ENCODE measurements at regions not wholly inside any gene's neighbourhood (a gene's known extent, or its start where the extent isn't known, plus 50 kb on each side); places are given as distances from the start of the nearest gene placed in this dataset.

DNA sequence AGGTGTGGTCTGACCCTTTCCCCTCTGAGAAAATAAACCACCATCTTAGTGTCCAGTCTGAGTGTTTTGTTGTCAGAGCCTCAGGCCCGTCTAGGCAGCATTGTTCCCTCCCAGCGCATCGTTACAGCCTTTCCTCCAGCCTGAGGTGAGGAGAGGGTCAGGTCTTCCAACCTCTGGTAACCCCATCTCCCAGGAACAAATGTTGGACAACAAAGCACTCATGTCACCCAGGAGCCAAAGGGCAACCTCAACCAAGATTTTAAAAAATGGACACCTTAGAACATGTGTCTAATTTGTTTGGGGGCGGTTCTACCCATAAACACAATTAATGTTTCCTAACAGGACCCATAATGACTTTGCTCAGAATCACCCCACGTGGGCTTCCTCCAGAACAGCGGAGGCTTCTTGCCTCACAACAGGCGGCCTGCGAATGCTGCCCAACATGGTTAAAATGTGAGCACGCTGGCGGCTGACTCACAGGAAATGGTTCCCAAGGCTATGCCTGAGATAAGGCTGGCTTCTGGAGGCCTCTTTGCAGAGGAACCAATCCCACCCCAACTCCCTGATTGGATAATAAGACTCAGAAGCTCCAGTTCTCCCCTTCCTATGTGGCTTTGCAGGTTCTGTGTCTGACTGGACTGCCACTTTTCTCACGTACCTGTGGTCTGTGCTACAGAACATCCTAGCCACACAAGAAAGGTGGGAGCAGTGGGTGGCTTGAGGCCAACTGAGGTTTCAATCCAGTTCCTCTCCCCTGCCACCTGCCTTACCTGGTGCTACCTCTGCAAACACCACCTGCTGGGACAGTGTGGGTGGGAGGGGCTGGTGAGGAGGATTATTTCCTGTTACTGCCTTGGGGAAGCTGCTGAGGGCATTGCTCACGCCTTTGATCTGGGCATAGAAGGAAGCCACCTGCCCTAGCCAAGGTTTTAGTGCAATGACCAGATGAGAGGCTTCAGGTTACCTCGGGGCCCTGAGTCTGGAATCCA is 108.8 kb downstream of the B3GNT2 start:
- H3K4me1 ChIP-seq = peaks cover 49% of the 10 kb centered on the region
- no peak for TF ChIP-seq POLR2A (IDR thresholded peaks at IDR 0.05)
- TF ChIP-seq, protein P1, sequence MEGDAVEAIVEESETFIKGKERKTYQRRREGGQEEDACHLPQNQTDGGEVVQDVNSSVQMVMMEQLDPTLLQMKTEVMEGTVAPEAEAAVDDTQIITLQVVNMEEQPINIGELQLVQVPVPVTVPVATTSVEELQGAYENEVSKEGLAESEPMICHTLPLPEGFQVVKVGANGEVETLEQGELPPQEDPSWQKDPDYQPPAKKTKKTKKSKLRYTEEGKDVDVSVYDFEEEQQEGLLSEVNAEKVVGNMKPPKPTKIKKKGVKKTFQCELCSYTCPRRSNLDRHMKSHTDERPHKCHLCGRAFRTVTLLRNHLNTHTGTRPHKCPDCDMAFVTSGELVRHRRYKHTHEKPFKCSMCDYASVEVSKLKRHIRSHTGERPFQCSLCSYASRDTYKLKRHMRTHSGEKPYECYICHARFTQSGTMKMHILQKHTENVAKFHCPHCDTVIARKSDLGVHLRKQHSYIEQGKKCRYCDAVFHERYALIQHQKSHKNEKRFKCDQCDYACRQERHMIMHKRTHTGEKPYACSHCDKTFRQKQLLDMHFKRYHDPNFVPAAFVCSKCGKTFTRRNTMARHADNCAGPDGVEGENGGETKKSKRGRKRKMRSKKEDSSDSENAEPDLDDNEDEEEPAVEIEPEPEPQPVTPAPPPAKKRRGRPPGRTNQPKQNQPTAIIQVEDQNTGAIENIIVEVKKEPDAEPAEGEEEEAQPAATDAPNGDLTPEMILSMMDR (IDR thresholded peaks at IDR 0.05) = no peak
- TF ChIP-seq POLR2AphosphoS5 (IDR thresholded peaks at IDR 0.05) = peak in 1 of 3 donors; percentile 15
- H3K36me3 ChIP-seq = no peaks in the 10 kb centered on the region
- DNase-seq (ENCODE audit: low spot score in 2 of 2) = no peak
- peak overlapping the region; percentile 58 for H3K27ac ChIP-seq
- H3K9me3 ChIP-seq = no peaks in the 10 kb centered on the region
- no peaks in the 10 kb centered on the region for H3K27me3 ChIP-seq
- H3K4me3 ChIP-seq = no peak overlapping the region
- 73% methylated on average over 13 of the region's 13 CpGs for WGBS

DNA sequence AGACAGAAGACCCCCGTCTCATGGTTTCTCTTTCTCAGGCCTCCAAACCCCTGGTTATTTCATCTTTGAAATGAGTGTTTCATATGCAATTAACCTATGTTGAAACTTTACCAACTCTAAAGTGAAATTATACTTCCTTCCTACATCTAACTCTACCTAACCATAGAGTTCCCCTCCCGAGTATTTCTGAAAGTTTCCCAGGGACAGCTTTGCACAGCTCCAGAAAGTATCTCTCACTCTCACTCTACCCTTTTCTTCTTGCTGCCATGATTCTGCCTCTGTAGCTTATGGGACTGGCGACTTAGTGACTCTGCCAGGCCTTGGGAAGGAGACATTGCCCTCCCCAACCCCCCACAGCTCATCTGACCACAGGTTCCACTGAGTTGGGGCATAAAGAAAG is 107.9 kb downstream of the B3GNT2 start:
- WGBS = 87% methylated on average over 3 of the region's 3 CpGs
- no peak for DNase-seq (ENCODE audit: low spot score in 2 of 2)

DNA sequence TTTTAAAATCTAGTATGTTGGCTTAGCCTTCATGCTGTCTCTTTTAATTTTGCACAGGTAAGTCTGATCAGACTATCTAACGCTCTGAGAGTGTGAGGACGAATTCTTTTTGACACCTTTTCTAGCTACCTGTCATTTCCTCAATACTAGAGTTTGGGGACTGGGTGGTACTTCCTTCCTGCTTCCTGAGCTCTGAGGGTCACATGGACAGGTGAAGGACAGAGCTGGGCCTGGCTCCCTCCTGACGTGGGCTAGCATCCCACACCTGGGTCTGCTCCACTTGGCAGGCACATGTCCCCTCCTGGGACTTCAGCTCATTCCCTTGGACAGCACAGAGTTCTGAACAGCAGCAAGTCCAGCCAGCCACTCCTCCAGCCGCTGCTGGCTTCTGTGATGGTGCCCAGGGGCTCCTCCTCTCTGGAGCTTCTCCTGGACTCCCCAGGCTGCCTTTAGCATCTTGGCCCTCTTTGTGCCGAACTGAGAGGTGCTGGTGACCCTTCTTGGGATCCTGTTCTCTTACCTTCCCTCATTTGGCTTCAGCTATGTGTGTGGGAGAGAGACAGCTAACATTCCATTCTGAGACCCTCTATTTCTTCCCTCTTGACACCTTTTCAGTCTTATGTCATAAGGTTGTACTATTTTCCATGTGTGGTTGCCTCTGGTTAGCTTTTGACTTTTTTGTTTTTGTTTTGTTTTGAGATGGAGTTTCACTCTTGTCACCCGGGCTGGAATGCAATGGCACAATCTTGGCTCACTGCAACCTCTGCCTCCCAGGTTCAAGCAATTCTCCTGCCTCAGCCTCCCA is 106.9 kb downstream of the B3GNT2 start:
- 66% methylated on average over 5 of the region's 6 CpGs for WGBS
- no peak for TF ChIP-seq POLR2AphosphoS5 (IDR thresholded peaks at IDR 0.05)
- TF ChIP-seq POLR2A (IDR thresholded peaks at IDR 0.05) = no peak
- TF ChIP-seq, protein P1 (IDR thresholded peaks at IDR 0.05) = no peak
- no peak for TF ChIP-seq EP300 (IDR thresholded peaks at IDR 0.05)
- H3K4me1 ChIP-seq = peaks cover 33% of the 10 kb centered on the region

More for the DNA sequence above, 107.9 kb downstream of the B3GNT2 start:
- H3K9me3 ChIP-seq = no peaks in the 10 kb centered on the region
- TF ChIP-seq, protein P1 (IDR thresholded peaks at IDR 0.05) = no peak
- no peak for TF ChIP-seq POLR2AphosphoS5 (IDR thresholded peaks at IDR 0.05)
- TF ChIP-seq EP300 (IDR thresholded peaks at IDR 0.05) = no peak
- no peak for TF ChIP-seq POLR2A (IDR thresholded peaks at IDR 0.05)
- no peak overlapping the region for H3K4me3 ChIP-seq
- no peaks in the 10 kb centered on the region for H3K36me3 ChIP-seq
- H3K4me1 ChIP-seq = peaks cover 40% of the 10 kb centered on the region
- no peaks in the 10 kb centered on the region for H3K27me3 ChIP-seq
- H3K27ac ChIP-seq = peak overlapping the region; percentile 58

DNA sequence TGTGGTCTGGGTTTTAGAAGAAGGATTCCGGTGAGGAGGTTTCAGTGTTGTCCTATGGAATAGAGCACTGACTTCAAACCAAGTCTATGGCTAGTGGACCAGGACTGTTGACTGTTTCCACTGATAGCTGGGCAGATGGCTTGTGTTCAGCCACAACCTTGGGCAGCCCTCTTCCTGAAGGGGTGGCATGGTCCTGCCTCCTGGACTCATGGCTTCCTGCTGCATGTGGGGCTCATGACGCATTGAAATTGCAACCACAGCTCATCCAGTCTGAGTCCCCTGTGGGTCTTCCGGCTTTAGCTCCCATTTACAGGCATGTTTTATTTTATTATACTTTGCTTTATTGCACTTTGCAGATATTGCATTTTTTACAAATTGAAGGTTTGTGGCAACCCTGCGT is 105.0 kb downstream of the B3GNT2 start:
- TF ChIP-seq, protein P1 (IDR thresholded peaks at IDR 0.05) = no peak
- TF ChIP-seq EP300 (IDR thresholded peaks at IDR 0.05) = no peak
- TF ChIP-seq POLR2AphosphoS5 (IDR thresholded peaks at IDR 0.05) = no peak
- Histone ChIP-seq H3K9me3 (no peaks in the 10 kb centered on the region), H3K4me3 (no peak overlapping the region), H3K4me1 (peaks cover 16% of the 10 kb centered on the region), H3K36me3 (no peaks in the 10 kb centered on the region), H3K27ac (no peak overlapping the region), H3K27me3 (no peaks in the 10 kb centered on the region)
- DNase-seq (ENCODE audit: low spot score in 2 of 2) = no peak
- WGBS = 85% methylated on average over 4 of the region's 4 CpGs

More for the DNA sequence above, 106.9 kb downstream of the B3GNT2 start:
- Histone ChIP-seq H3K27me3 (no peaks in the 10 kb centered on the region), H3K36me3 (no peaks in the 10 kb centered on the region), H3K9me3 (no peaks in the 10 kb centered on the region), H3K4me3 (no peak overlapping the region), H3K27ac (no peak overlapping the region)
- no peak for DNase-seq (ENCODE audit: low spot score in 2 of 2)

DNA sequence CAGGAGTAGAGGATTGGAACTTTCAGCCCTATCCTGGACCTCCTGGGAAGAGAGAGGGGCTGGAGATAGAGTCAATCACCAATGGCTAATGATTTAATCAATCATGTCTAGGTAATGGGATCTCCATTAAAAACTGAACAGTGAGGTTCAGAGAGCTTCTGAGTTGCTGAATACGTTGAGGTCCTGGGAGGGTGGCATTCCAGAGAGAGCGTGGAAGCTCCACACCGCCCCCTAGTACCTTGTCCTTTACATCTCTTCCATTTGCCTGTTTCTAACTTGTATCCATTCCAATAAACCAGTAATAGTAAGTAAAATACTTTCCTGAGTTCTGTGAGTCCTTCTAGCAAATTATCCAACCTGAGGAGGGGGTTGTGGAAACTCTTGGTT is 101.7 kb downstream of the B3GNT2 start:
- Histone ChIP-seq H3K27me3 (no peaks in the 10 kb centered on the region), H3K9me3 (no peaks in the 10 kb centered on the region), H3K4me1 (peaks cover 18% of the 10 kb centered on the region), H3K27ac (no peak overlapping the region), H3K36me3 (no peaks in the 10 kb centered on the region), H3K4me3 (no peak overlapping the region)
- TF ChIP-seq POLR2AphosphoS5 (IDR thresholded peaks at IDR 0.05) (no peak), POLR2A (IDR thresholded peaks at IDR 0.05) (no peak), EP300 (IDR thresholded peaks at IDR 0.05) (no peak)
- TF ChIP-seq, protein P1 (IDR thresholded peaks at IDR 0.05) = no peak
- WGBS = 86% methylated on average over 3 of the region's 3 CpGs
- DNase-seq (ENCODE audit: low spot score in 2 of 2) = no peak
